ENCODE measurements at regions not wholly inside any gene's neighbourhood (a gene's known extent, or its start where the extent isn't known, plus 50 kb on each side); places are given as distances from the start of the nearest gene placed in this dataset.

DNA sequence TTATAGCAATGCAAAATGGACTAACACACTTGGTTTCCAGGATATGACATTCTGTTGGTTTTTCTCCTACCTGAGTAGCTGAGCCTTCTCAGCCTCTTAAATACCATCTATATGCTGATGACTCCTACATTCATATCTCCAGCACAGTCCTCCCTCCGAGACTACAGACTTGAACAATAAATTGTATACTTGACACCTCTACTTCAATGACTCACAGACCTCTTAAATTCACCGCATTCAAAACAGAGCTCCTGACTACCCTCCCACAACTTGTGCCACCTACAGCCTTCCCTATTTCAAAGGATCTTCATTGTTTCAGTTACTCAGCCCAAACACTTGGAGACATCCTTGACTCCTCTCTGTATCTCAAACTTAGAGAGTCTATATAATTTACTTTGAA, 66.8 kb upstream of the ASB17 start:
- H3K4me3 ChIP-seq (replicated peaks; ENCODE audit: insufficient read depth, low read length): no peak overlapping the region
- no peaks in the 10 kb centered on the region for H3K27me3 ChIP-seq (ENCODE audit: insufficient read depth, poor library complexity, severe bottlenecking)
- TF ChIP-seq GABPA (IDR thresholded peaks at IDR 0.05; ENCODE audit: low read depth) (no peak), SPI1 (IDR thresholded peaks at IDR 0.05; ENCODE audit: borderline replicate concordance, low read depth) (no peak)
- no peak overlapping the region for H3K27ac ChIP-seq (replicated peaks)
- DNase-seq (ENCODE audit: low read depth in 1 of 2, low spot score in 1 of 2): no peak

DNA sequence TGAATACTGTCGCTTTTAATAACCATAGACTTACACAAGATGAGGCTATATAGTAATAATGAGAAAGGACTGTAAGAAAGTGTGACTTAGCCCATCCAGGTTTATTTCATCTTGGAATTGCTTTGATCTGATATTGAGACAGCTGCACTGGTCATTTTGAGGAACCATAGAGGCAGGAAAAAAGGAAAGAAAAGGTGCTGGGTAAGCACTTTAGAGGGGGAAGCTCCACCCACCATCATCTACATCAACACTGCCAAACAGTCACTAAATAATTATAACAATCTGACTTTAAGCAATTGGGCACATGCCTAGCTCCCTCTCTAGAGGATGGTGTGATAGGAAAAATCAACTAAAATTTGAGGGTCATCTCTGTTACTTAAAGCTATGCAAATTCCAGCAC, 70.6 kb upstream of the ST6GALNAC3 start:
- TF ChIP-seq, protein P1, sequence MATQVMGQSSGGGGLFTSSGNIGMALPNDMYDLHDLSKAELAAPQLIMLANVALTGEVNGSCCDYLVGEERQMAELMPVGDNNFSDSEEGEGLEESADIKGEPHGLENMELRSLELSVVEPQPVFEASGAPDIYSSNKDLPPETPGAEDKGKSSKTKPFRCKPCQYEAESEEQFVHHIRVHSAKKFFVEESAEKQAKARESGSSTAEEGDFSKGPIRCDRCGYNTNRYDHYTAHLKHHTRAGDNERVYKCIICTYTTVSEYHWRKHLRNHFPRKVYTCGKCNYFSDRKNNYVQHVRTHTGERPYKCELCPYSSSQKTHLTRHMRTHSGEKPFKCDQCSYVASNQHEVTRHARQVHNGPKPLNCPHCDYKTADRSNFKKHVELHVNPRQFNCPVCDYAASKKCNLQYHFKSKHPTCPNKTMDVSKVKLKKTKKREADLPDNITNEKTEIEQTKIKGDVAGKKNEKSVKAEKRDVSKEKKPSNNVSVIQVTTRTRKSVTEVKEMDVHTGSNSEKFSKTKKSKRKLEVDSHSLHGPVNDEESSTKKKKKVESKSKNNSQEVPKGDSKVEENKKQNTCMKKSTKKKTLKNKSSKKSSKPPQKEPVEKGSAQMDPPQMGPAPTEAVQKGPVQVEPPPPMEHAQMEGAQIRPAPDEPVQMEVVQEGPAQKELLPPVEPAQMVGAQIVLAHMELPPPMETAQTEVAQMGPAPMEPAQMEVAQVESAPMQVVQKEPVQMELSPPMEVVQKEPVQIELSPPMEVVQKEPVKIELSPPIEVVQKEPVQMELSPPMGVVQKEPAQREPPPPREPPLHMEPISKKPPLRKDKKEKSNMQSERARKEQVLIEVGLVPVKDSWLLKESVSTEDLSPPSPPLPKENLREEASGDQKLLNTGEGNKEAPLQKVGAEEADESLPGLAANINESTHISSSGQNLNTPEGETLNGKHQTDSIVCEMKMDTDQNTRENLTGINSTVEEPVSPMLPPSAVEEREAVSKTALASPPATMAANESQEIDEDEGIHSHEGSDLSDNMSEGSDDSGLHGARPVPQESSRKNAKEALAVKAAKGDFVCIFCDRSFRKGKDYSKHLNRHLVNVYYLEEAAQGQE (IDR thresholded peaks at IDR 0.05; ENCODE audit: insufficient replicate concordance, low read depth): no peak
- no peak for TF ChIP-seq SPI1 (IDR thresholded peaks at IDR 0.05; ENCODE audit: borderline replicate concordance, low read depth)
- TF ChIP-seq POLR2AphosphoS5 (IDR thresholded peaks at IDR 0.05; ENCODE audit: low read depth): no peak
- TF ChIP-seq, protein P2, sequence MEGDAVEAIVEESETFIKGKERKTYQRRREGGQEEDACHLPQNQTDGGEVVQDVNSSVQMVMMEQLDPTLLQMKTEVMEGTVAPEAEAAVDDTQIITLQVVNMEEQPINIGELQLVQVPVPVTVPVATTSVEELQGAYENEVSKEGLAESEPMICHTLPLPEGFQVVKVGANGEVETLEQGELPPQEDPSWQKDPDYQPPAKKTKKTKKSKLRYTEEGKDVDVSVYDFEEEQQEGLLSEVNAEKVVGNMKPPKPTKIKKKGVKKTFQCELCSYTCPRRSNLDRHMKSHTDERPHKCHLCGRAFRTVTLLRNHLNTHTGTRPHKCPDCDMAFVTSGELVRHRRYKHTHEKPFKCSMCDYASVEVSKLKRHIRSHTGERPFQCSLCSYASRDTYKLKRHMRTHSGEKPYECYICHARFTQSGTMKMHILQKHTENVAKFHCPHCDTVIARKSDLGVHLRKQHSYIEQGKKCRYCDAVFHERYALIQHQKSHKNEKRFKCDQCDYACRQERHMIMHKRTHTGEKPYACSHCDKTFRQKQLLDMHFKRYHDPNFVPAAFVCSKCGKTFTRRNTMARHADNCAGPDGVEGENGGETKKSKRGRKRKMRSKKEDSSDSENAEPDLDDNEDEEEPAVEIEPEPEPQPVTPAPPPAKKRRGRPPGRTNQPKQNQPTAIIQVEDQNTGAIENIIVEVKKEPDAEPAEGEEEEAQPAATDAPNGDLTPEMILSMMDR (IDR thresholded peaks at IDR 0.05; ENCODE audit: insufficient read depth, low read length): no peak
- TF ChIP-seq GABPA (IDR thresholded peaks at IDR 0.05; ENCODE audit: low read depth): no peak
- no peak for DNase-seq (ENCODE audit: low read depth in 1 of 2, low spot score in 1 of 2)
- H3K27me3 ChIP-seq (ENCODE audit: insufficient read depth, poor library complexity, severe bottlenecking): no peaks in the 10 kb centered on the region
- H3K4me3 ChIP-seq (replicated peaks; ENCODE audit: insufficient read depth, low read length): no peak overlapping the region
- no peak overlapping the region for H3K27ac ChIP-seq (replicated peaks)

DNA sequence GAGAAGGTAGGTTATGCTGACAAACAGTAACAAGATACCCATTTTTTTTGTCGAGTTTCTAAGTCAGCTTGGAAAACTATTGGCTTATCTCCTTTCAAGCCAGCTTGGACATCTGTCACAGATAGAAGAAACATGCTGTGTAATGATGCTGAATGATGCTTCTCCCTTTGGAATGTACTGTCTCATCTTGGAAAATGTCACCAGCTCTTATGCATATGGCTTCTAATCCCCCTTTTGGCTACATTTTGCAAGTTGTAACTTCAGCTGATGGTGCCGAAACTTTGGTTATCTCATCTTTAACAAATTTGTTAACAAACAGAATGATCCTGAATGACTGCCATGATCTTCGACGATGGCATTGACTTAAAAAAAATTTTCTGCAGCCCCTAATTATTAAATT, 68.8 kb upstream of the ST6GALNAC3 start:
- Histone ChIP-seq H3K27ac (replicated peaks) (no peak overlapping the region), H3K4me3 (replicated peaks; ENCODE audit: insufficient read depth, low read length) (no peak overlapping the region), H3K27me3 (ENCODE audit: insufficient read depth, poor library complexity, severe bottlenecking) (no peaks in the 10 kb centered on the region)
- TF ChIP-seq, protein P1 (IDR thresholded peaks at IDR 0.05; ENCODE audit: insufficient replicate concordance, low read depth): no peak
- no peak for TF ChIP-seq POLR2AphosphoS5 (IDR thresholded peaks at IDR 0.05; ENCODE audit: low read depth)
- no peak for TF ChIP-seq SPI1 (IDR thresholded peaks at IDR 0.05; ENCODE audit: borderline replicate concordance, low read depth)
- TF ChIP-seq, protein P2 (IDR thresholded peaks at IDR 0.05; ENCODE audit: insufficient read depth, low read length): no peak
- TF ChIP-seq GABPA (IDR thresholded peaks at IDR 0.05; ENCODE audit: low read depth): no peak
- DNase-seq (ENCODE audit: low read depth in 1 of 2, low spot score in 1 of 2): no peak

DNA sequence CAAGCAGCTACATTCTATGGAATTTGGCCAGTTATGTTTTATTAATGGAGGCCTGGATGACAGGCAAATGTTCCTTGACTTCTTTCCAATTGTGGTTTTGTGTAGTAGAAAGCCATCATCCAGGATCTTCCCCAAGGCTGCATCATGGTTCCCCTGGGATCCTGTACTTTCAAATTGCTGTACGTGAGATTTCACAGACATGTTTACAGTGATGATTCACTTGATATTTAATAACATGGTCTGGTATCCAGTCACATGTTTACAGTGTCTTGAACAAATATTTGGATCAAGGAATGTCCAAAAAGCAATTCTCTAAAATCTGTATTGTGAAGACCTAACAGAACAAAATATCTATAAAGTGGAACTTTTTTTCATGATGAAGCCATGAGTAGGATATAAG, 68.3 kb upstream of the ST6GALNAC3 start:
- no peak for DNase-seq (ENCODE audit: low read depth in 1 of 2, low spot score in 1 of 2)
- H3K4me3 ChIP-seq (replicated peaks; ENCODE audit: insufficient read depth, low read length): no peak overlapping the region
- no peaks in the 10 kb centered on the region for H3K27me3 ChIP-seq (ENCODE audit: insufficient read depth, poor library complexity, severe bottlenecking)
- TF ChIP-seq SPI1 (IDR thresholded peaks at IDR 0.05; ENCODE audit: borderline replicate concordance, low read depth) (no peak), GABPA (IDR thresholded peaks at IDR 0.05; ENCODE audit: low read depth) (no peak), POLR2AphosphoS5 (IDR thresholded peaks at IDR 0.05; ENCODE audit: low read depth) (no peak)
- TF ChIP-seq, protein P2 (IDR thresholded peaks at IDR 0.05; ENCODE audit: insufficient read depth, low read length): no peak
- TF ChIP-seq, protein P1 (IDR thresholded peaks at IDR 0.05; ENCODE audit: insufficient replicate concordance, low read depth): no peak
- H3K27ac ChIP-seq (replicated peaks): no peak overlapping the region
